Smooth muscle cell of the brain vasculature (primary cell): ENCODE measurements at regions not wholly inside any gene's neighbourhood (a gene's known extent, or its start where the extent isn't known, plus 50 kb on each side); places are given as distances from the start of the nearest gene placed in this dataset.

Experiments
- DNase-seq: peaks from one replicate; pipeline ENCODE4 v3.0.0-alpha.2; 2012; ENCODE audit warnings: low read depth, low spot score

DNA sequence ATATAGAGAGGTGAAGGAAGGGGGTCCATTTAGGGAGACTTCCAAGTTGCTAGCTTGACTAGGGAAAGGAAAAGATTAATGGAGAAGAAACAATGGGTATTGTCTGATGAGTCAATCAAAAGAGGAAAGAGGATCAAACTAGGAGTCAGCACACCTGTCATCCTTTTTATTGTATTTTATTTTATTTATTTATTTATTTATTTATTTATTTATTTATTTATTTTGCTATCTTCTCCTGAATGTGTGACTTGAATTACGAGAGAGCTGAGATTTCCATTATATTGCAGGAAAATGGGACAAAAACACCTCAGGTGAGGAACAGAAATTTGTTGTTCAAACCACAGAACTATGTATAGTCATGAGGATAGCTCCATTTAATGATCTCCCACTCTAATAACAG lies 58.9 kb downstream of the NUDT11 start:
- no peak for DNase-seq

DNA sequence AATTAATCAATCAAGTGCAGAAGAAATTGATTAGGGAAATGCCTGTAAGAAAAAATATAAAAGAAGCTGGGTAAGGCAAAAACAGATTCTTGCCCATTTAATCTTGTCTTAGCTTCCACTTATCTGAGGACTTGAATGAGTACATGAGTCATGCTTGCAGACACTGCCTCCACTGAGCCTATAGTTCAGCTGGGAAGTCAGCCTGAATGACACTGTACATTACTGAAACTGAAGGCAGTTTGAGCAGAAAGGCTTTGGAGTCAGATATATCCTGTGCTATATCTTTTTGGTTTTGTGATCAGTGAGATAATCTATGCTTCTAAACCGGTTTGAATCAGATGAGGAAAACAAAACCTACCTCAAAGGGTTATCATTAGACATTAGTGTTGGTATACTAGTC lies 61.3 kb downstream of the NUDT11 start:
- no peak for DNase-seq

- no peak for DNase-seq
Measured at GRCh38 chrX:51421972-51422597, 74.3 kb downstream of the NUDT11 start.

DNA sequence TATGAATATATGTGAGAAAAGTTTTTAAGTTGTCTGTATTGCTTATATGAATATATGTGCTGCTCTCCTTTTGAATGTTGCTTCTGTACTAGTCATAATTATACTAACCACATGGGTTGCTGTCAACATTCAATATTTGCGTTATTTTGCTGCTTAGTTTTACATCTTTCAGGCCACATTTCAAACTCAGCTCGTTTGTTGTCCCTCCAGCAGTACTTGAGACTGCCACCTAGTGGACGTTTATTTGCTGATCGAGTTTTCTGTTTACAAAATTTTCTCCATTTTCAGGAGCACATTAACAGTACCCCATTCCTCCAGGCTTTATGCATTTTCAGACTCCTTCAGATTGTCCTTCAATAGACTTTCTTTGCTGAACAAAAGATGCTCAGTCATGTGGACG lies 75.8 kb downstream of the NUDT11 start:
- peak; percentile 7 for DNase-seq

GRCh38 chrX:51408462-51408861 lies 75.8 kb downstream of the NUDT10 start:
- no peak for DNase-seq

- no peak for DNase-seq
Measured at GRCh38 chrX:51407520-51408409, 75.1 kb downstream of the NUDT10 start.

GRCh38 chrX:51406688-51407519 lies 74.3 kb downstream of the NUDT10 start:
- DNase-seq, result no peak

GRCh38 chrX:51404445-51404844 lies 71.8 kb downstream of the NUDT10 start:
- no peak for DNase-seq

DNA sequence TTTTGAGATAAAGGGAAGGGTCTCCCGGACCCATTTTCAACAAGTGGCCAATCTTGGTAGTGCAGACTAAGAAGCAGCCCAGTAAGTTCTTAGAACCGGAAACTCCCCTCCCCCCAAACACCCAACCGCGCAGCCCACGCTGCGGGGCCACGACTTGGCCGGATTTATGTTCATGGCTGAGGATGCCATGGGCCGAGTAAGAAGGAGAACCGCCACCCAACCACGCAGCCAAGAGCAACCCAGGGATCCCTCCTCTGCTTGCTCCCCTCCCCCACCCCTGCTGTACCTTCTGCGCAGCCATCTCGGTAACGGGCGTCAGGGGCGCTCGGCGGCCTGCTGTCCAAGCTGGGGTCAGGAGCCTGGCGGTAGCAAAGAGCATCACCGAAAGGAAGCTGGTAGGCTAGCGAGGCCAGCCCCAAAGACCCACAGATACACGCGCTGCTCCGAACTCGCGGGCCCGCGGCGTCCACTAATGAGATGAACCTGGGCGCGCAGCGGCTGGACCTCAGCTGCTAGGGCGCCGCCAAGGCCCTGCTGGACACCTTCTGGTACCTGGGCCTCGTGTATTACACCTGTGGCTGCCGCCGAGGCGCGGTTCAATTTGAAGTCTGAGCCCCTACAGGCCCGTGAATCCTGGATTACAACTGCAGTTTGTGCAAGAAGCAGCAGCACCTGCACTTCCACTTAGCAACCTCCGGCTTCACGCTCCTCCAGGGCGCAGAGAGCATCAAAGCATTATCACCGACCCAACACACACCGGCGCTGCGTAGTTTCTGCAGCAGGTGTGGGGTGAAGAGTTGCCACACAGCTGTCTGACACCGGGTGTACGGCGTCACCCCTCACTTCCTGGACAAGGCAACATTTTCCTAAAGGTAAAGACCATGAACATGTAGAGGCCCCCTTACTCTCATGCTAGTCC lies 63.4 kb downstream of the NUDT10 start:
- no peak for DNase-seq

- no peak for DNase-seq
Measured at GRCh38 chrX:51395480-51395809, 62.8 kb downstream of the NUDT10 start.
